ENCODE measurements at regions not wholly inside any gene's neighbourhood (a gene's known extent, or its start where the extent isn't known, plus 50 kb on each side); places are given as distances from the start of the nearest gene placed in this dataset.

DNA sequence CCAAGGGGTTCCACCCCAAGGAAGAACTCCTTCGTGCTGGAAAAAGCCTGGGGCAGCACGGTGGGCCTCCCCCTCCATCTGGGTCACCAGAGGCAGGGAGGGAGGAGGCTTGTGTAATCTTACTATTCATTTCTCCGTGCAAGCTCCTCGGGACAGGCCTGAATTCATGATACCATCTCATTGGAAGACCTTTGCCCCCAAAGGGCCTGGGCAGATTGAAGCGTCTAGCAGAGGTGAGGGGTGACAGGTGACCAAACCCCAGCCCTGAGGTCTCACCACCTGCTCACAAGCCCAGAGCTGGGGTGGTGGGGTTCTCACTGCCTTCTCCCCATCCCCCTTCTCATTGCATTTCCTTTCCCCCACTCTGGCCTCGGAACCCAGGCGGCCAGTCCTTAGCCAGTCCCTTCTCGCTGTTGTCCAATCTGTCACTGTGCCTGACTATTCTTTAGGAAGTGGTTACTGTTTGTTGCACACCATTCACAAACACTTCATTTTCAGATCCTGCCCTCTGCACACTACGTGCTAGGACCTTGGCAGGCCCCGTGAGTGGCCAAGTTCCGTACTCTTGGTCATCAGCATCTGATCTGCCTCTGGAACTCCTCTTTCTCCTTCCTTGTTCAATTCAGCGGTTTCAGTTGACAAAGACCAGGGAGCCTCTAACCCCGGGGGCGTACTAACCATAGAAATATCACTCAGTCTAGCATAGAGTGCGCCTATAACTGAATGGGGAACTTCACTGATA, 137.1 kb downstream of the LY86 start (continued):
- TF ChIP-seq, protein P1, sequence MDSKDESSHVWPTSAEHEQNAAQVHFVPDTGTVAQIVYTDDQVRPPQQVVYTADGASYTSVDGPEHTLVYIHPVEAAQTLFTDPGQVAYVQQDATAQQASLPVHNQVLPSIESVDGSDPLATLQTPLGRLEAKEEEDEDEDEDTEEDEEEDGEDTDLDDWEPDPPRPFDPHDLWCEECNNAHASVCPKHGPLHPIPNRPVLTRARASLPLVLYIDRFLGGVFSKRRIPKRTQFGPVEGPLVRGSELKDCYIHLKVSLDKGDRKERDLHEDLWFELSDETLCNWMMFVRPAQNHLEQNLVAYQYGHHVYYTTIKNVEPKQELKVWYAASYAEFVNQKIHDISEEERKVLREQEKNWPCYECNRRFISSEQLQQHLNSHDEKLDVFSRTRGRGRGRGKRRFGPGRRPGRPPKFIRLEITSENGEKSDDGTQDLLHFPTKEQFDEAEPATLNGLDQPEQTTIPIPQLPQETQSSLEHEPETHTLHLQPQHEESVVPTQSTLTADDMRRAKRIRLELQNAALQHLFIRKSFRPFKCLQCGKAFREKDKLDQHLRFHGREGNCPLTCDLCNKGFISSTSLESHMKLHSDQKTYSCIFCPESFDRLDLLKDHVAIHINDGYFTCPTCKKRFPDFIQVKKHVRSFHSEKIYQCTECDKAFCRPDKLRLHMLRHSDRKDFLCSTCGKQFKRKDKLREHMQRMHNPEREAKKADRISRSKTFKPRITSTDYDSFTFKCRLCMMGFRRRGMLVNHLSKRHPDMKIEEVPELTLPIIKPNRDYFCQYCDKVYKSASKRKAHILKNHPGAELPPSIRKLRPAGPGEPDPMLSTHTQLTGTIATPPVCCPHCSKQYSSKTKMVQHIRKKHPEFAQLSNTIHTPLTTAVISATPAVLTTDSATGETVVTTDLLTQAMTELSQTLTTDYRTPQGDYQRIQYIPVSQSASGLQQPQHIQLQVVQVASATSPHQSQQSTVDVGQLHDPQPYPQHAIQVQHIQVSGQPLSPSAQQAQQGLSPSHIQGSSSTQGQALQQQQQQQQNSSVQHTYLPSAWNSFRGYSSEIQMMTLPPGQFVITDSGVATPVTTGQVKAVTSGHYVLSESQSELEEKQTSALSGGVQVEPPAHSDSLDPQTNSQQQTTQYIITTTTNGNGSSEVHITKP (tag by site-specific recombination; IDR thresholded peaks at IDR 0.05): no peak
- TF ChIP-seq, protein P2, sequence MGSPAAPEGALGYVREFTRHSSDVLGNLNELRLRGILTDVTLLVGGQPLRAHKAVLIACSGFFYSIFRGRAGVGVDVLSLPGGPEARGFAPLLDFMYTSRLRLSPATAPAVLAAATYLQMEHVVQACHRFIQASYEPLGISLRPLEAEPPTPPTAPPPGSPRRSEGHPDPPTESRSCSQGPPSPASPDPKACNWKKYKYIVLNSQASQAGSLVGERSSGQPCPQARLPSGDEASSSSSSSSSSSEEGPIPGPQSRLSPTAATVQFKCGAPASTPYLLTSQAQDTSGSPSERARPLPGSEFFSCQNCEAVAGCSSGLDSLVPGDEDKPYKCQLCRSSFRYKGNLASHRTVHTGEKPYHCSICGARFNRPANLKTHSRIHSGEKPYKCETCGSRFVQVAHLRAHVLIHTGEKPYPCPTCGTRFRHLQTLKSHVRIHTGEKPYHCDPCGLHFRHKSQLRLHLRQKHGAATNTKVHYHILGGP (tag by site-specific recombination; IDR thresholded peaks at IDR 0.05): no peak
- TF ChIP-seq SALL2 (tag by site-specific recombination; IDR thresholded peaks at IDR 0.05; ENCODE audit: borderline replicate concordance): no peak
- no peak for TF ChIP-seq ZNF660 (tag by site-specific recombination; IDR thresholded peaks at IDR 0.05)

GRCh38 chr6:6728169-6728941, 139.8 kb downstream of the LY86 start:
- Histone ChIP-seq H3K36me3 (ENCODE audit: control insufficient read depth in 2 of 2, insufficient read depth in 1 of 2, low read length in 2 of 2) (no peaks in the 10 kb centered on the region), H3K27ac (ENCODE audit: extremely low read depth, low read depth, low read length) (no peak overlapping the region), H3K9me3 (ENCODE audit: control insufficient read depth, insufficient read depth, low read depth, low read length) (no peaks in the 10 kb centered on the region), H3K4me3 (ENCODE audit: low read depth, low read length) (no peak overlapping the region), H3K4me1 (ENCODE audit: control insufficient read depth, insufficient read depth, low read length) (no peaks in the 10 kb centered on the region)
- peak; percentile 77 for TF ChIP-seq ZIC2 (tag by site-specific recombination; IDR thresholded peaks at IDR 0.05)
- TF ChIP-seq, protein P2 (tag by site-specific recombination; IDR thresholded peaks at IDR 0.05): no peak
- ChIA-PET POLR2A (no interaction called here), CTCF (interaction anchor here (0.6 to 2.7 kb wide), 8 partner anchors 14 to 660 kb away, joined by 3 to 9 read pairs (median 6); no protein-coding TSS in a partner anchor)

DNA sequence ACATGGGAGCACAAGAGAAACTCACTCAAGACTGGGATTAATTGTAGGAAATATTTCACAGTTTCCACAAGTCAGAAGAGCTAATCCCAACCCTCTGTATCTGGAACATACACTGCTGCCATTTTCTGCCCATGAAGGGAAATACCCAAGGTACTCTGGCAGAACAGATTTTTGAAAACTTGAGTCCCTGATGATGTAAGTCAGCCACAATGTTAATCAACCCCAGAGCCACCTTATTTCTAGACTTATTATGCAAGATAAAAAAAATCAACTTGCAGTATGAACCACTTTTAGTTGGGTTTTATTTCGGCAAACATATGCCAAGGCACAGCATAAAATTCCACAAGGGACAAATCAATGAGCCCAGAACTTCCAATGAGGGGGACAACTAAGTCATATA, 141.5 kb downstream of the LY86 start:
- ChIA-PET CTCF (interaction anchor here (0.7 to 2.7 kb wide), 6 partner anchors 9 to 514 kb away, joined by 3 to 9 read pairs (median 6); no protein-coding TSS in a partner anchor), POLR2A (no interaction called here)
- no peaks in the 10 kb centered on the region for H3K4me1 ChIP-seq (ENCODE audit: control insufficient read depth, insufficient read depth, low read length)
- H3K36me3 ChIP-seq (ENCODE audit: control insufficient read depth in 2 of 2, insufficient read depth in 1 of 2, low read length in 2 of 2): no peaks in the 10 kb centered on the region
- no peaks in the 10 kb centered on the region for H3K9me3 ChIP-seq (ENCODE audit: control insufficient read depth, insufficient read depth, low read depth, low read length)
- no peak overlapping the region for H3K4me3 ChIP-seq (ENCODE audit: low read depth, low read length)
- H3K27ac ChIP-seq (ENCODE audit: extremely low read depth, low read depth, low read length): no peak overlapping the region
- TF ChIP-seq ZNF555 (tag by site-specific recombination; conservative IDR thresholded peaks at IDR 0.05) (no peak), ZNF416 (tag by site-specific recombination; IDR thresholded peaks at IDR 0.05) (no peak), ZNF521 (tag by site-specific recombination; IDR thresholded peaks at IDR 0.05) (no peak), ZNF248 (tag by site-specific recombination; IDR thresholded peaks at IDR 0.05) (no peak), ZBTB6 (tag by site-specific recombination; IDR thresholded peaks at IDR 0.05) (no peak), ZNF660 (tag by site-specific recombination; IDR thresholded peaks at IDR 0.05) (no peak), ZNF266 (tag by site-specific recombination; IDR thresholded peaks at IDR 0.05; ENCODE audit: low read depth) (no peak), ZNF394 (tag by site-specific recombination; IDR thresholded peaks at IDR 0.05; ENCODE audit: borderline replicate concordance) (no peak), ZNF707 (tag by site-specific recombination; IDR thresholded peaks at IDR 0.05) (no peak), ZNF692 (tag by site-specific recombination; IDR thresholded peaks at IDR 0.05) (no peak), ZNF10 (tag by site-specific recombination; IDR thresholded peaks at IDR 0.05) (no peak), SCRT1 (tag by site-specific recombination; IDR thresholded peaks at IDR 0.05; ENCODE audit: borderline replicate concordance) (no peak)
- TF ChIP-seq, protein P3, sequence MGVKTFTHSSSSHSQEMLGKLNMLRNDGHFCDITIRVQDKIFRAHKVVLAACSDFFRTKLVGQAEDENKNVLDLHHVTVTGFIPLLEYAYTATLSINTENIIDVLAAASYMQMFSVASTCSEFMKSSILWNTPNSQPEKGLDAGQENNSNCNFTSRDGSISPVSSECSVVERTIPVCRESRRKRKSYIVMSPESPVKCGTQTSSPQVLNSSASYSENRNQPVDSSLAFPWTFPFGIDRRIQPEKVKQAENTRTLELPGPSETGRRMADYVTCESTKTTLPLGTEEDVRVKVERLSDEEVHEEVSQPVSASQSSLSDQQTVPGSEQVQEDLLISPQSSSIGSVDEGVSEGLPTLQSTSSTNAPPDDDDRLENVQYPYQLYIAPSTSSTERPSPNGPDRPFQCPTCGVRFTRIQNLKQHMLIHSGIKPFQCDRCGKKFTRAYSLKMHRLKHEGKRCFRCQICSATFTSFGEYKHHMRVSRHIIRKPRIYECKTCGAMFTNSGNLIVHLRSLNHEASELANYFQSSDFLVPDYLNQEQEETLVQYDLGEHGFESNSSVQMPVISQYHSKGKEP (tag by site-specific recombination; IDR thresholded peaks at IDR 0.05): no peak

Data from HEK293 (cell line).